ENCODE measurements at regions not wholly inside any gene's neighbourhood (a gene's known extent, or its start where the extent isn't known, plus 50 kb on each side); places are given as distances from the start of the nearest gene placed in this dataset.

DNA sequence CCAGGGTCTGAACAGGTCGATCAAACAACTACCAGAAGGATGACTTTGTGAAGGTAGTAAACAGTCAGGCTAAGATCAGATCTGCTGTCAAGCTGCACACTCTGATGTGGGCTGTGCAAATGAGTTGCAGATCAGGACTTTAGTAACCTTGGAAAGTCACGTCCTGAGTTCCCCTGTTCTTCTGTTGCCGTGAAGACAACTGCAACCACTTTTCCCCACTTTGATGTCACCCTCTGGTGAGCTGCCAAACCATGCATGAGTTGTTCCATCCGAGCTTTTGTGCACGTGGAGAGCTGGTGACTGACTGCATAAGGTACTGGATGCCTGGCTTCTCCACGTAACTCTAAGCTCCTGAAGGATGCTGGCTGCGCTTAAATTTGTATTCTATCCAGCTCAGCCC is 111.0 kb downstream of the CD83 start:
- Mint-ChIP-seq H3K27ac (ENCODE audit: unreplicated experiment) (no peak overlapping the region), H3K4me1 (ENCODE audit: low read depth, unreplicated experiment) (peaks cover 13% of the 10 kb centered on the region), H3K36me3 (ENCODE audit: insufficient read depth, unreplicated experiment) (no peaks in the 10 kb centered on the region), H3K27me3 (ENCODE audit: unreplicated experiment) (no peaks in the 10 kb centered on the region), H3K4me3 (ENCODE audit: low read depth, unreplicated experiment) (no peak overlapping the region), H3K9me3 (ENCODE audit: low read depth, unreplicated experiment) (peaks cover 3% of the 10 kb centered on the region)
- TF ChIP-seq, protein P1, sequence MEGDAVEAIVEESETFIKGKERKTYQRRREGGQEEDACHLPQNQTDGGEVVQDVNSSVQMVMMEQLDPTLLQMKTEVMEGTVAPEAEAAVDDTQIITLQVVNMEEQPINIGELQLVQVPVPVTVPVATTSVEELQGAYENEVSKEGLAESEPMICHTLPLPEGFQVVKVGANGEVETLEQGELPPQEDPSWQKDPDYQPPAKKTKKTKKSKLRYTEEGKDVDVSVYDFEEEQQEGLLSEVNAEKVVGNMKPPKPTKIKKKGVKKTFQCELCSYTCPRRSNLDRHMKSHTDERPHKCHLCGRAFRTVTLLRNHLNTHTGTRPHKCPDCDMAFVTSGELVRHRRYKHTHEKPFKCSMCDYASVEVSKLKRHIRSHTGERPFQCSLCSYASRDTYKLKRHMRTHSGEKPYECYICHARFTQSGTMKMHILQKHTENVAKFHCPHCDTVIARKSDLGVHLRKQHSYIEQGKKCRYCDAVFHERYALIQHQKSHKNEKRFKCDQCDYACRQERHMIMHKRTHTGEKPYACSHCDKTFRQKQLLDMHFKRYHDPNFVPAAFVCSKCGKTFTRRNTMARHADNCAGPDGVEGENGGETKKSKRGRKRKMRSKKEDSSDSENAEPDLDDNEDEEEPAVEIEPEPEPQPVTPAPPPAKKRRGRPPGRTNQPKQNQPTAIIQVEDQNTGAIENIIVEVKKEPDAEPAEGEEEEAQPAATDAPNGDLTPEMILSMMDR (IDR thresholded peaks at IDR 0.05; ENCODE audit: unreplicated experiment) = no peak
- BruUV-seq (replicated peaks) = no TSS peak
- intact Hi-C loops (cut with micrococcal nuclease; ENCODE audit: unreplicated experiment) = no loop called here
- CTCF ChIA-PET = no interaction called here
- no peak for DNase-seq

GRCh38 chr6:14231071-14231483 is 113.5 kb downstream of the CD83 start:
- TF ChIP-seq, protein P1 (IDR thresholded peaks at IDR 0.05; ENCODE audit: unreplicated experiment) = no peak
- Mint-ChIP-seq H3K27ac (ENCODE audit: unreplicated experiment) (no peak overlapping the region), H3K9me3 (ENCODE audit: low read depth, unreplicated experiment) (peaks cover 3% of the 10 kb centered on the region), H3K27me3 (ENCODE audit: unreplicated experiment) (no peaks in the 10 kb centered on the region), H3K4me1 (ENCODE audit: low read depth, unreplicated experiment) (peaks cover 13% of the 10 kb centered on the region), H3K36me3 (ENCODE audit: insufficient read depth, unreplicated experiment) (no peaks in the 10 kb centered on the region), H3K4me3 (ENCODE audit: low read depth, unreplicated experiment) (no peak overlapping the region)
- BruUV-seq (replicated peaks) = no TSS peak
- CTCF ChIA-PET = no interaction called here
- intact Hi-C loops (cut with micrococcal nuclease; ENCODE audit: unreplicated experiment) = no loop called here
- DNase-seq = no peak

DNA sequence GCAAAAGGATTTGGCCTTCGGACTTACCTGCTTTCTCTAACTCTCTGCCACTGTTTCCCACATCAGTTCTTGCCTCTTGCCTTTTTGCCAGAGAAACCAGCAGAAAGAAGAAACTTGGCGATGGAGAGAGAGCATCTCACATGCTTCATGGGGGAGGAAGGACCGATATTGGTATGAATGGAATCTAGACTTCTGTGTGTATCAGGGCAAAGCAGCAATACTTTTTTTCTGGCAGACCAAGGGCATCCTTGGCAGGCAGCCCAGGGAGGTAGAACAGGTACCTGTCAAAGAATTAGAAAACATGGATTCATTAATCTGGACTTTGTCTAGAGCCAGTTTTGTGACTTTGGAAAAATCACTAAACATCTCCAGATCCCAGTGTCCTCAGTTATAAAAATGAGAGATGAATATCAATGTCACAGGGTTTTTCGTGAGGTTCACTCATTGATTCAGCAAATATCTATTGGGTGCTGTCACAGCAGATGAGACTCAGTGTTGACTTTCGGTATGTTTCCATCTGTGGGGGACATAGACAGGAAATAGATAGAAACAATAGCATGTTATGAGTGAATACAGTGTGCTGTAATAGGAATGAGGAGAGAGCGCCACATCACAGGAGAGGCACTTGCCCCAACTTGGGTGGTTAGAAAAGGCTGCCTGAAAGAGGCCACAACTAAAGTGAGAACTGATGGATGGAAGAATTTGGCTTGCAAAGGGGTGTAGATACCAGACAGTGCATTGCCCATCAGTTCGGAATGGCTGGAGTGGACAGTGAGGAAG is 114.1 kb downstream of the CD83 start:
- Mint-ChIP-seq H3K9me3 (ENCODE audit: low read depth, unreplicated experiment) (peaks cover 3% of the 10 kb centered on the region), H3K27ac (ENCODE audit: unreplicated experiment) (no peak overlapping the region), H3K4me1 (ENCODE audit: low read depth, unreplicated experiment) (peaks cover 13% of the 10 kb centered on the region), H3K27me3 (ENCODE audit: unreplicated experiment) (no peaks in the 10 kb centered on the region), H3K36me3 (ENCODE audit: insufficient read depth, unreplicated experiment) (no peaks in the 10 kb centered on the region), H3K4me3 (ENCODE audit: low read depth, unreplicated experiment) (no peak overlapping the region)
- intact Hi-C loops (cut with micrococcal nuclease; ENCODE audit: unreplicated experiment) = no loop called here
- no peak for DNase-seq
- BruUV-seq (replicated peaks) = no TSS peak
- TF ChIP-seq, protein P1 (IDR thresholded peaks at IDR 0.05; ENCODE audit: unreplicated experiment) = no peak
- CTCF ChIA-PET = no interaction called here

DNA sequence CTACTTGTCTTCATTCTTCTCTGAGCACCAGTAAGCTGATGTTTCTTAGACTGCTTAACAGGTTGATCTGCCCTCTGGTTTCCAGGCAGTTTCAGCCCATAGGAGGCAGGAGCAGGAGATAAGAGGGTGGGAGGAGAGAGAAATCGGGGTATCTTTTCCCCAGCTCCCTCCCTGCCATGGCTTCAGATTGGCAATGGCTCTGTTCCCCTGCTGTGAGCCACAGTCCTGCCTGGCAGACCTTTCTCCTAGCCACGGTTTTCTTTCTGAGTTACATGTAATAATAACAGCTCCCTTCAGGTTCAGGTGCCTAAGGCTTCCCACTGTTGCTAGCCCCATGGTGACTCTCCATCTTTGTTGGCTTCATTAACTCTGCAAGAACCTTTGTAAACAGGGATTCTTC is 115.3 kb downstream of the CD83 start:
- no peaks in the 10 kb centered on the region for H3K36me3 Mint-ChIP-seq (ENCODE audit: insufficient read depth, unreplicated experiment)
- intact Hi-C loops (cut with micrococcal nuclease; ENCODE audit: unreplicated experiment) = no loop called here
- H3K9me3 Mint-ChIP-seq (ENCODE audit: low read depth, unreplicated experiment) = no peaks in the 10 kb centered on the region
- H3K27me3 Mint-ChIP-seq (ENCODE audit: unreplicated experiment) = no peaks in the 10 kb centered on the region
- no peak overlapping the region for H3K27ac Mint-ChIP-seq (ENCODE audit: unreplicated experiment)
- BruUV-seq (replicated peaks) = no TSS peak
- peaks cover 13% of the 10 kb centered on the region for H3K4me1 Mint-ChIP-seq (ENCODE audit: low read depth, unreplicated experiment)
- no peak for DNase-seq
- TF ChIP-seq, protein P1 (IDR thresholded peaks at IDR 0.05; ENCODE audit: unreplicated experiment) = no peak
- H3K4me3 Mint-ChIP-seq (ENCODE audit: low read depth, unreplicated experiment) = no peak overlapping the region
- CTCF ChIA-PET = no interaction called here
